ENCODE measurements at regions not wholly inside any gene's neighbourhood (a gene's known extent, or its start where the extent isn't known, plus 50 kb on each side); places are given as distances from the start of the nearest gene placed in this dataset.

DNA sequence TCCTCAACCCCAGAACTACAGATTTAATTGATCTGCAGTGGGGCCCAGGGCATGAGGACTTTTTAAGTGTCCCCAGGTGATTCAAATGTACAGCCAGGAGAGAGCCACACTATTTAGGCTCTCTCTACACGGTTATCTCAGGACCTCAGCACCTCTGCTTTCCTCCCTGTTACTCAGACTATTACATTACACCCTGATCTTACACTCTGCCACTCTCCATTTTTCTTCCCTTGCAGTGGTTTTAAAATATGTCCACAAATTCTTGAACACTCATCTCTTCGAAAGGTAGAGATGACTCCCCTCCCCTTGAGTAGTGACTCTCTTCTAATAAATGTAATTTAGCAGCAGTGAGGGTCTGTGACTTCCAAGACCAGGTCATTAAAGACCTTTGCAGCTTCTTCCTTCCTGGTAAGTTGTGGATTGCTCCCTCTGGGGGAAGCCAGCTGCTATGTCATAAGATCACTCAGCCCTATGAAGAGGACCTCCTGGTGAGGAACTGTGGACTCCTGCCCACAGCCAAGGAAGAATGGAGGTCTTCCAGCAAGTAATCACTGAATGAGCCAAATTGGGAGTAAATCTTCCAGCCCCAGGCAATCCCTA lies 87.5 kb upstream of the SSBP2 start:
- Histone ChIP-seq H3K4me1 (ENCODE audit: low read depth) (peaks cover 17% of the 10 kb centered on the region), H3K36me3 (no peaks in the 10 kb centered on the region), H3K27ac (no peak overlapping the region), H3K4me3 (no peak overlapping the region), H3K9me3 (ENCODE audit: low read depth) (no peaks in the 10 kb centered on the region), H3K27me3 (no peaks in the 10 kb centered on the region)
- DNase-seq (ENCODE audit: low read depth in 1 of 2, low spot score in 1 of 2), result peak; percentile 37 to 64
- TF ChIP-seq, protein P1, sequence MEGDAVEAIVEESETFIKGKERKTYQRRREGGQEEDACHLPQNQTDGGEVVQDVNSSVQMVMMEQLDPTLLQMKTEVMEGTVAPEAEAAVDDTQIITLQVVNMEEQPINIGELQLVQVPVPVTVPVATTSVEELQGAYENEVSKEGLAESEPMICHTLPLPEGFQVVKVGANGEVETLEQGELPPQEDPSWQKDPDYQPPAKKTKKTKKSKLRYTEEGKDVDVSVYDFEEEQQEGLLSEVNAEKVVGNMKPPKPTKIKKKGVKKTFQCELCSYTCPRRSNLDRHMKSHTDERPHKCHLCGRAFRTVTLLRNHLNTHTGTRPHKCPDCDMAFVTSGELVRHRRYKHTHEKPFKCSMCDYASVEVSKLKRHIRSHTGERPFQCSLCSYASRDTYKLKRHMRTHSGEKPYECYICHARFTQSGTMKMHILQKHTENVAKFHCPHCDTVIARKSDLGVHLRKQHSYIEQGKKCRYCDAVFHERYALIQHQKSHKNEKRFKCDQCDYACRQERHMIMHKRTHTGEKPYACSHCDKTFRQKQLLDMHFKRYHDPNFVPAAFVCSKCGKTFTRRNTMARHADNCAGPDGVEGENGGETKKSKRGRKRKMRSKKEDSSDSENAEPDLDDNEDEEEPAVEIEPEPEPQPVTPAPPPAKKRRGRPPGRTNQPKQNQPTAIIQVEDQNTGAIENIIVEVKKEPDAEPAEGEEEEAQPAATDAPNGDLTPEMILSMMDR (IDR thresholded peaks at IDR 0.05; ENCODE audit: low read depth, low read length), result peak; percentile 66

DNA sequence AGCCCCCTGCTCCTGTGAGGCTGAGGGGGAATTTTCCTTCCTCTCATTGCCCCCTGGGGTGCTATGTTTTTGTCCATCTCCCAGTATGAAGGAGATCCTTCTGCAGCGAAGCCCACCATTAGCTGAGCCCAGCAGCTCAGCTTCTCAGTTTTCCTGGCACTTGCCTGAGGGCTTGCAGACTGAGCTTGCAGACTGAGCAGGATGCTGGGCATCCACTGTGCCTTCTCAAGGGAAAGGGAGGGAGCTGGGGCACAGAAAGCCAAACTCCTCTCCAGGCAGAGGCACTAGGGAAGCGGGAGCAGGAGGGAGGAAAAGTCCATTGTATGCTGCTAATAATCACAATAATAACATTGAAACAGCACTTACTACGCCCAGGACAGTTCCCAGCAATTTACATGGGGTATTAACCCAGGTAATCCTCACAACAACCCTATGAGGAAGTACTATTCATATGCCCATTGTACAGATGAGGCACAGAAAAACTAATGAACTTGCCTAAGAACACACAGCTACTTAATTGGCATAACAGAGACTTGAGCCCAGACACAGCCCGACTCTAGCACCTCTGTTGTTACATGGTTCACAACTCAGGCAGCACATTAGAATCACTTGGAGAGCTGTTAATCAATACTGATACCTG lies 86.9 kb upstream of the SSBP2 start:
- no peak for DNase-seq (ENCODE audit: low read depth in 1 of 2, low spot score in 1 of 2)
- H3K27me3 ChIP-seq, result no peaks in the 10 kb centered on the region
- H3K9me3 ChIP-seq (ENCODE audit: low read depth), result no peaks in the 10 kb centered on the region
- H3K4me3 ChIP-seq, result no peak overlapping the region
- no peak overlapping the region for H3K27ac ChIP-seq
- TF ChIP-seq, protein P1 (IDR thresholded peaks at IDR 0.05; ENCODE audit: low read depth, low read length), result no peak
- H3K36me3 ChIP-seq, result no peaks in the 10 kb centered on the region
- H3K4me1 ChIP-seq (ENCODE audit: low read depth), result peaks cover 11% of the 10 kb centered on the region

DNA sequence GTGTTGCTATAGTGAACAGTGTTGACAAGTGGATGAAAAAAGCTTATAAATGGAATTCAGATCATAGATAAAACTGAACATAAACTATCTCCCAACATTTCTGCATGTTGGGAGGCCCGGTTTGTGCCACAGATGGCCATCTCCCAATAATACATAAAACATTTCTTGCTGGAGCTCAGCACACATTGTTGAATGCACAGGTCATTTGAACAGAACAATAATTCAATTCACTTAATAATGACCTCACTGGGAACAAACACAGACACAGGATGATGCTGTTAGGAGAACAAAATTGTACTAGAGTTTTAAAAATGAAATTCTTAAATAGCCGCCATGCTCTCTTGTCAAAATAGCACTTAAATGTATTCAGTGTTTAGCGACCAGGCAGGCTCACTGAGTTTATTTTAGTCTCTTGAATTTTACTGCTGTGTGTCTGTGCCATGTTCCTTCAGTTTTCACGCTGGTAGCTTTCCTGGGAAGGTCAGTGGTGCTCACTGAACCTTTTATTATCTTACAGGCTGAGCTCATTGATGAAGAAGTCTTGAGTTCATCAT lies 85.0 kb upstream of the SSBP2 start:
- no peaks in the 10 kb centered on the region for H3K36me3 ChIP-seq
- peaks cover 6% of the 10 kb centered on the region for H3K4me1 ChIP-seq (ENCODE audit: low read depth)
- H3K27ac ChIP-seq, result no peak overlapping the region
- H3K9me3 ChIP-seq (ENCODE audit: low read depth), result no peaks in the 10 kb centered on the region
- TF ChIP-seq, protein P1 (IDR thresholded peaks at IDR 0.05; ENCODE audit: low read depth, low read length), result no peak
- no peak for DNase-seq (ENCODE audit: low read depth in 1 of 2, low spot score in 1 of 2)
- no peaks in the 10 kb centered on the region for H3K27me3 ChIP-seq
- no peak overlapping the region for H3K4me3 ChIP-seq

DNA sequence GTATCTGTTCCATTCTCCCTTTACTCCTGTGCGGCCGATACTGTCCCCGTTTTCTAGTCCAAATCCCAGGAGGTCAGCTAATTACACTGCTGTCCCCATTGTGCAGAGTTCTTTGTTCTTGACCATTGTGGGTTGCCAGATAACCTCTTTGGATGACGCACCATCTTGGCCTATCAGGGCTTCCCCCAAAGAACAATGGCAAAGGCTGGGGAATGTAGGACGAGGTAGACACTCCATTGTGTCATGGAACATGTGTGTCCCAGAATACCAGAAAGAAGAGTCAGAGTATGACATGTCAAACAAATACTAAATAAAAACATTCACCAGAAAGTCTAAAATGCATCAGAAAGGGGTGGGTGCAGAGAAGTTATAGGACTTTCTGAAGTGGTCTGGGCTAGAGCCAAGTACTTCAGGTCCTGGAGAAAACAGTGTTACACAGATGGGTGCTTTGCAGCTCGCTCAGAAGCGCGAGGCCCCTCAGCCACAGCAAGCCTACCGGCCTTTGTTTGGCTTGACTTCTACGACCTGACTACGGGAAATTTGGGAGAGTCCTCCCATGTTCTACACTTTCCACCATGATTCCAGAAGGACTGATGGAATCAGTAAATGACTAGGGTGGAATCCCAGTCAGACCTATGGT lies 83.2 kb upstream of the SSBP2 start:
- Histone ChIP-seq H3K4me3 (no peak overlapping the region), H3K27me3 (no peaks in the 10 kb centered on the region), H3K27ac (no peak overlapping the region), H3K9me3 (ENCODE audit: low read depth) (no peaks in the 10 kb centered on the region), H3K36me3 (no peaks in the 10 kb centered on the region), H3K4me1 (ENCODE audit: low read depth) (peaks cover 6% of the 10 kb centered on the region)
- TF ChIP-seq, protein P1 (IDR thresholded peaks at IDR 0.05; ENCODE audit: low read depth, low read length), result no peak
- no peak for DNase-seq (ENCODE audit: low read depth in 1 of 2, low spot score in 1 of 2)

DNA sequence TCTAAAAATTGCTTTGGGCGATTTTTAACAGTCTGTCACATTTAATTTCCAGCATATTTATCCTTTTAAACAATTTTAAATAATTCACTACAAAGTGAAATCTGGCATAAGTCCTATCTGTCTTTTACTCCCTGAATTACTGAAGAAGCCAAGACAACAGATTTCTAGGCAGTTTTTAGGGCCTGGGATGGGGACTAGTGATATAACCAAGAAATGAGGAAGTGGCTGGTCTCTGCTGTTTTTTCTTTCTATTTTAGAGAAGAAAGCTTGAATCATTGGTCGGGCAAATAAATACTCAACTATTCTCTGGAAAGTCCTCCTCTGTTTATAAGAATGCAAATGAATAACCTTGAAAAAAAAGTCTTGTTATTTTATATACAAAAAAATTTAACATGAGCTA lies 79.7 kb upstream of the SSBP2 start:
- no peaks in the 10 kb centered on the region for H3K36me3 ChIP-seq
- H3K4me1 ChIP-seq (ENCODE audit: low read depth), result peaks cover under 1% of the 10 kb centered on the region
- H3K9me3 ChIP-seq (ENCODE audit: low read depth), result no peaks in the 10 kb centered on the region
- TF ChIP-seq, protein P1 (IDR thresholded peaks at IDR 0.05; ENCODE audit: low read depth, low read length), result no peak
- no peak overlapping the region for H3K4me3 ChIP-seq
- no peaks in the 10 kb centered on the region for H3K27me3 ChIP-seq
- no peak for DNase-seq (ENCODE audit: low read depth in 1 of 2, low spot score in 1 of 2)
- H3K27ac ChIP-seq, result no peak overlapping the region
